ENCODE measurements at regions not wholly inside any gene's neighbourhood (a gene's known extent, or its start where the extent isn't known, plus 50 kb on each side); places are given as distances from the start of the nearest gene placed in this dataset.
A peak's percentile ranks its signal among the peaks of the same experiment; 100 is the strongest.

DNA sequence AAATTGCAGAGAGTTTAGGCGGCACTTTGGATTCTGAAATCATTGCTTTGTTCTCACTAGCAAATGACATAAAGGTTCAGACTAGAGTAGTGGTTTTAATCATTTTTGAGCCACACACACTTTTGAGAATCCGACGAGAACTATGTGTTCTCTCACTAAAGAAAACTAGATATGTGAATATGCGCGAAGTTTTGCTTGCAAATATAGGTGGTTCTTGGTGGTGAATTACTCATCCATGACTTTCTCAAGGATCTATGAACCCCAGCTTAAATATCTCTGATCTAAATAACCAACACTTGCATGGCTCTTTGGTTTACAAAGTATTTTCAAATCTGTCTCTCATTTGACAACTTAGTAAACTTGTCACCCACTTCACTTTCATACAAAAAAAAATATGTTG is 54.8 kb downstream of the NOG start:
- ChIA-PET CTCF (interaction anchor here (1.3 kb wide), 1 partner anchor 68 kb away, joined by 3 read pairs; no protein-coding TSS in a partner anchor), POLR2A (no interaction called here)
- Histone ChIP-seq H3K36me3 (ENCODE audit: control insufficient read depth, insufficient read depth, low read length) (no peaks in the 10 kb centered on the region), H3K27me3 (ENCODE audit: control insufficient read depth, insufficient read depth, low read length) (peaks cover 1% of the 10 kb centered on the region), H3K4me3 (ENCODE audit: low read depth, low read length) (no peak overlapping the region)
- DNase-seq (ENCODE audit: low read depth), result no peak
- no peak for TF ChIP-seq CTCF (IDR thresholded peaks at IDR 0.05; ENCODE audit: insufficient read depth, low read depth, low read length)

DNA sequence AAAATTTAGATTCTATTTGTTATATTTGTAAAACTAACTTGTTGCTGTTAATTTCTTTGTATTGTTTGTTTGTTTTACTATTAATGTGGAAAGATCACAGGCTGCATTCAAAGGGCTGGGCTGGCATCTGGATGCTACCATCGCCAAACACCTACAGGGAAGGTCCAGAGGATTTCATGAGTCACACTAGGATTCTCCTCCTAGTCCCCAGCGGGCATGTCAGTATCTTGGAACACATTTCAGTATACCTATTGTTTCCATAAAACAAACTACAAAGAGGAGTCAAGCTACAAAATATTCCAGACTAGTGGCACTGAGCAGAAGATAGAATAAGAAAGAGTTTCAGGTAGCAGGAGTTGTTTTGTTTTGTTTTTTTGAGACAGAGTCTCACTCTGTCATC is 55.3 kb downstream of the NOG start:
- ChIA-PET POLR2A (no interaction called here), CTCF (interaction anchor here (1.3 kb wide), 1 partner anchor 68 kb away, joined by 3 read pairs; no protein-coding TSS in a partner anchor)
- DNase-seq (ENCODE audit: low read depth), result no peak

GRCh38 chr17:56652628-56653027 is 59.1 kb downstream of the NOG start:
- CTCF ChIA-PET, result interaction anchor here (1.3 kb wide), 2 partner anchors 9 to 11 kb away, joined by 3 to 4 read pairs; no protein-coding TSS in a partner anchor
- POLR2A ChIA-PET, result no interaction called here
- DNase-seq (ENCODE audit: low read depth), result no peak
- Histone ChIP-seq H3K27me3 (ENCODE audit: control insufficient read depth, insufficient read depth, low read length) (0 out of 2 replicates have a peak, but pooled peaks cover 2% of the 10 kb centered on the region), H3K4me3 (ENCODE audit: low read depth, low read length) (no peak overlapping the region), H3K36me3 (ENCODE audit: control insufficient read depth, insufficient read depth, low read length) (no peaks in the 10 kb centered on the region)
- no peak for TF ChIP-seq CTCF (IDR thresholded peaks at IDR 0.05; ENCODE audit: insufficient read depth, low read depth, low read length)

More for the DNA sequence above, 55.3 kb downstream of the NOG start:
- Histone ChIP-seq H3K27me3 (ENCODE audit: control insufficient read depth, insufficient read depth, low read length) (peaks cover 1% of the 10 kb centered on the region), H3K4me3 (ENCODE audit: low read depth, low read length) (no peak overlapping the region), H3K36me3 (ENCODE audit: control insufficient read depth, insufficient read depth, low read length) (no peaks in the 10 kb centered on the region)
- TF ChIP-seq CTCF (IDR thresholded peaks at IDR 0.05; ENCODE audit: insufficient read depth, low read depth, low read length), result no peak

- no peak overlapping the region for H3K4me3 ChIP-seq (ENCODE audit: low read depth, low read length)
- TF ChIP-seq CTCF (IDR thresholded peaks at IDR 0.05; ENCODE audit: insufficient read depth, low read depth, low read length), result peak; percentile 60
- ChIA-PET POLR2A (no interaction called here), CTCF (interaction anchor here (1.0 to 1.3 kb wide), 2 partner anchors 12 to 24 kb away, joined by 3 read pairs; no protein-coding TSS in a partner anchor)
- no peaks in the 10 kb centered on the region for H3K36me3 ChIP-seq (ENCODE audit: control insufficient read depth, insufficient read depth, low read length)
- DNase-seq (ENCODE audit: low read depth), result no peak
- 0 out of 2 replicates have a peak, but pooled peaks cover 2% of the 10 kb centered on the region for H3K27me3 ChIP-seq (ENCODE audit: control insufficient read depth, insufficient read depth, low read length)
These were observed 60.4 kb downstream of the NOG start for GRCh38 chr17:56653877-56654276.

DNA sequence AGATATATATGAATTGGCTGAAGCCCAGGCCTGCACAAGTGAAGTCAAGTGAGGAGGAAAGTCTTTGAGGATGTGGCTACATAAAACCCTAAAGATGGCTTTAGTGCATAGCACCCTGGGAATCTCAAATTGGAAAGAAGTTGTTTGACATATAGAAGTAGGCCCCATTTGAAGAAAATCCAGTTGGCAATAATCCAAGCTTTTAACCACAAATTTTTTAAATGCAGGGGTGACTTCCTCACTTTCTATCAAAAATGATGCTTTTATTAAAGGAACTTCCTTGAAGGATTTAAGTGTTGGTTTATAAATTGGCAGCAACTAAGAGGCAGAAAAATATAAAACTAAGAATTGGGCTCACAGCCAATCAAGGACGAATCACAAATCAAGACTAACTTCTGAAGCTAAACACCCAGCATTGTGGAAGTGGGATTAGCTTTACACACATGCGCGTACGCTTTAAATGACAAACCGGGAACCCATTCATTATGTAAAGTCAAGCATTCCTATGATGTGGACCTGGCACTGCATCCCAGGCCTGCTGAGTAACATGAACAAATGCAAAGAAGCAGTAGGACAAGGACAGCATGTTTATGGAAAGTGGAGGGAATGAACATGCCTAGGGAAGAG is 63.3 kb downstream of the NOG start:
- no peaks in the 10 kb centered on the region for H3K36me3 ChIP-seq (ENCODE audit: control insufficient read depth, insufficient read depth, low read length)
- TF ChIP-seq CTCF (IDR thresholded peaks at IDR 0.05; ENCODE audit: insufficient read depth, low read depth, low read length), result no peak
- H3K27me3 ChIP-seq (ENCODE audit: control insufficient read depth, insufficient read depth, low read length), result 0 out of 2 replicates have a peak, but pooled peaks cover 2% of the 10 kb centered on the region
- ChIA-PET POLR2A (interaction anchor here (0.6 kb wide), 1 partner anchor 1818 kb away, joined by 3 read pairs; no protein-coding TSS in a partner anchor), CTCF (no interaction called here)
- no peak for DNase-seq (ENCODE audit: low read depth)
- no peak overlapping the region for H3K4me3 ChIP-seq (ENCODE audit: low read depth, low read length)
